EL (cell line): ENCODE measurements at regions not wholly inside any gene's neighbourhood (a gene's known extent, or its start where the extent isn't known, plus 50 kb on each side); places are given as distances from the start of the nearest gene placed in this dataset.

ENCODE experiments used
- DNase-seq: peaks from one replicate; pipeline ENCODE4 v3.0.0-alpha.2; 2016

GRCh38 chr11:92882828-92883611, 86.4 kb upstream of the MTNR1B start:
- DNase-seq = no peak

GRCh38 chr11:92885600-92885999, 83.9 kb upstream of the MTNR1B start:
- DNase-seq = no peak

GRCh38 chr11:92886243-92886905, 83.1 kb upstream of the MTNR1B start:
- DNase-seq = peak; percentile 61

GRCh38 chr11:92888696-92889095, 80.8 kb upstream of the MTNR1B start:
- DNase-seq = no peak

- DNase-seq = no peak
These were observed 78.6 kb upstream of the MTNR1B start for GRCh38 chr11:92890846-92891245.

GRCh38 chr11:92892802-92893684, 76.4 kb upstream of the MTNR1B start:
- DNase-seq = peak; percentile 12

- DNase-seq = no peak
These were observed 75.3 kb upstream of the MTNR1B start for GRCh38 chr11:92894197-92894596.

- DNase-seq = no peak
These were observed 72.0 kb upstream of the MTNR1B start for GRCh38 chr11:92897487-92897886.

GRCh38 chr11:92902417-92902816, 67.0 kb upstream of the MTNR1B start:
- DNase-seq = no peak

- no peak for DNase-seq
These were observed 61.8 kb upstream of the MTNR1B start for GRCh38 chr11:92907671-92908070.

GRCh38 chr11:92909214-92909613, 60.2 kb upstream of the MTNR1B start:
- DNase-seq = no peak

GRCh38 chr11:92911478-92911877, 58.0 kb upstream of the MTNR1B start:
- no peak for DNase-seq

GRCh38 chr11:92915551-92915950, 53.9 kb upstream of the MTNR1B start:
- DNase-seq = no peak

- DNase-seq = no peak
These were observed 53.2 kb upstream of the MTNR1B start for GRCh38 chr11:92916299-92916698.

- no peak for DNase-seq
These were observed 51.5 kb upstream of the MTNR1B start for GRCh38 chr11:92917927-92918326.

- no peak for DNase-seq
These were observed 50.4 kb upstream of the MTNR1B start for GRCh38 chr11:92919048-92919447.
